Lower leg skin (tissue), 4 donors: ENCODE measurements at regions not wholly inside any gene's neighbourhood (a gene's known extent, or its start where the extent isn't known, plus 50 kb on each side); places are given as distances from the start of the nearest gene placed in this dataset.
"Not testable (repeated sequence)": the region's sequence is repeated elsewhere in the genome, so short reads cannot be mapped to it uniquely, and the experiment has no call there.

Experiments
- DNase-seq, 2 donors: peaks; one replicate each; pipeline ENCODE4 v3.0.0-alpha.2; 2019; ENCODE audit warnings: low spot score in 2 of 2
- H3K4me3 ChIP-seq: fragments of 200-600 bp; sonication (generic); 2 replicates; pipeline ENCODE4 v1.5.1; 2017; ENCODE audit warnings: mild to moderate bottlenecking, low read depth; ENCODE audit not compliant: poor library complexity, severe bottlenecking
- POLR2A ChIP-seq, 2 donors: fragments of 450-650 bp; IDR thresholded peaks; one replicate each; pipeline ENCODE4 v1.6.1; 2016 to 2017; ENCODE audit warnings: antibody characterized with exemption in 2 of 2, mild to moderate bottlenecking in 1 of 2, moderate library complexity in 1 of 2
- WGBS, 2 donors: methylation state at CpG; one replicate each; pipeline ENCODE4 v1.1.5; 2018; 5-methylcytosine and 5-hydroxymethylcytosine counted together
- intact Hi-C: fragments of 100-400 bp; cut with DNase I; formaldehyde crosslinking; loops from one replicate; pipeline ENCODE4 v1.15.0; 2023; ENCODE audit warnings: low total_unique reads
- TF ChIP-seq, protein P1 (sequence below), 3 donors: fragments of 450-650 bp; IDR thresholded peaks; one replicate each; pipeline ENCODE4 v1.5.1; 2016; ENCODE audit warnings: antibody characterized with exemption in 3 of 3, mild to moderate bottlenecking in 3 of 3, moderate library complexity in 2 of 3

GRCh38 chr6:134614606-134615485 is 296.9 kb upstream of the SGK1 start:
- no peak overlapping the region for H3K4me3 ChIP-seq
- 65 to 67% methylated on average over 5 of the region's 5 CpGs for WGBS, 2 donors
- TF ChIP-seq, protein P1, sequence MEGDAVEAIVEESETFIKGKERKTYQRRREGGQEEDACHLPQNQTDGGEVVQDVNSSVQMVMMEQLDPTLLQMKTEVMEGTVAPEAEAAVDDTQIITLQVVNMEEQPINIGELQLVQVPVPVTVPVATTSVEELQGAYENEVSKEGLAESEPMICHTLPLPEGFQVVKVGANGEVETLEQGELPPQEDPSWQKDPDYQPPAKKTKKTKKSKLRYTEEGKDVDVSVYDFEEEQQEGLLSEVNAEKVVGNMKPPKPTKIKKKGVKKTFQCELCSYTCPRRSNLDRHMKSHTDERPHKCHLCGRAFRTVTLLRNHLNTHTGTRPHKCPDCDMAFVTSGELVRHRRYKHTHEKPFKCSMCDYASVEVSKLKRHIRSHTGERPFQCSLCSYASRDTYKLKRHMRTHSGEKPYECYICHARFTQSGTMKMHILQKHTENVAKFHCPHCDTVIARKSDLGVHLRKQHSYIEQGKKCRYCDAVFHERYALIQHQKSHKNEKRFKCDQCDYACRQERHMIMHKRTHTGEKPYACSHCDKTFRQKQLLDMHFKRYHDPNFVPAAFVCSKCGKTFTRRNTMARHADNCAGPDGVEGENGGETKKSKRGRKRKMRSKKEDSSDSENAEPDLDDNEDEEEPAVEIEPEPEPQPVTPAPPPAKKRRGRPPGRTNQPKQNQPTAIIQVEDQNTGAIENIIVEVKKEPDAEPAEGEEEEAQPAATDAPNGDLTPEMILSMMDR (IDR thresholded peaks at IDR 0.05), result no peak
- no peak for TF ChIP-seq POLR2A (IDR thresholded peaks at IDR 0.05)
- DNase-seq, result no peak
- intact Hi-C loops, result loop anchor here (5.0 kb wide), 1 partner anchor 1408 kb away; no protein-coding TSS in a partner anchor

GRCh38 chr6:134612128-134612527 is 294.2 kb upstream of the SGK1 start:
- WGBS, 2 donors, result 90 to 96% methylated on average over 1 of the region's 1 CpG

GRCh38 chr6:134610411-134610810 is 292.5 kb upstream of the SGK1 start:
- DNase-seq, result no peak
- TF ChIP-seq POLR2A (IDR thresholded peaks at IDR 0.05), result no peak
- TF ChIP-seq, protein P1 (IDR thresholded peaks at IDR 0.05), result no peak
- 89 to 90% methylated on average over 2 of the region's 2 CpGs for WGBS, 2 donors
- intact Hi-C loops, result no loop called here
- H3K4me3 ChIP-seq, result no peak overlapping the region

More at GRCh38 chr6:134612128-134612527, 294.2 kb upstream of the SGK1 start:
- intact Hi-C loops, DNase-seq, H3K4me3 ChIP-seq: not testable (repeated sequence)

DNA sequence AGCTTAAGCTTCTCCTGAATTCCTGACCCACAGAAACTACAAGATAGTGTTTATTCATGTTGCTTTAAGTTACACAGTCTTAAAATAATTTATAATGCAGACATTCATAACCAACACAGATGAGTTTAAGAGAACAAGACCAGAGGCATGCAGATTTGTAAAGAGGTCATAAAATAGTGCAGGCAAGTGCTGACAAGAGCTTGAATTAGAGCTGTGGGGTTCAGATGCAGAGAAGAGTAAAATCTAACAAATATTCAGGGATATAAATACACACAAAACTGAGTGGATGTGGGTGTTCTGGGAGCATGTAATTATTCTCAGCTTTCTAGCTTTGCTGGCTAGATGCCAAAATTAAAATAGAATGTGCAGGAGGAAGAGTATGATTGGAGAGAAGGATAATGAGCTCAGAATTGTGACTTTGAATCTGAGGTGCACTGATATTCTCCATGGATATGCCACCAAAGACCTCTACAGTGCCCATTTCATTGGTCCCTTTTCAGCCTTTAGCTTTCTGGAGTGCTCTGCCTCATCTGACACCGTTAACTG is 291.9 kb upstream of the SGK1 start:
- WGBS, 2 donors, result 66 to 67% methylated on average over 1 of the region's 1 CpG
- TF ChIP-seq, protein P1 (IDR thresholded peaks at IDR 0.05), result no peak
- no peak for TF ChIP-seq POLR2A (IDR thresholded peaks at IDR 0.05)
- no peak for DNase-seq
- intact Hi-C loops, result no loop called here
- no peak overlapping the region for H3K4me3 ChIP-seq

GRCh38 chr6:134607411-134607810 is 289.5 kb upstream of the SGK1 start:
- WGBS, 2 donors, result 73 to 80% methylated on average over 1 of the region's 1 CpG
- intact Hi-C loops, result no loop called here
- TF ChIP-seq POLR2A (IDR thresholded peaks at IDR 0.05), result no peak
- TF ChIP-seq, protein P1 (IDR thresholded peaks at IDR 0.05), result no peak
- H3K4me3 ChIP-seq, result no peak overlapping the region
- no peak for DNase-seq

GRCh38 chr6:134605034-134605433 is 287.1 kb upstream of the SGK1 start:
- no peak for DNase-seq
- no peak overlapping the region for H3K4me3 ChIP-seq
- intact Hi-C loops, result no loop called here
- TF ChIP-seq, protein P1 (IDR thresholded peaks at IDR 0.05), result no peak
- WGBS, 2 donors, result 92% methylated on average over 10 of the region's 10 CpGs
